K562 (cell line): ENCODE measurements at regions not wholly inside any gene's neighbourhood (a gene's known extent, or its start where the extent isn't known, plus 50 kb on each side); places are given as distances from the start of the nearest gene placed in this dataset.

ENCODE experiments used
- ATAC-seq: fragments of 200-7000 bp; cut with Tn5 transposase; 3 replicates; pipeline ENCODE4 v1.9.1; 2020; ENCODE audit warnings: moderate library complexity
- BruUV-seq: library from RNA; stranded (reverse); fragments of 400-500 nt; replicated peaks from 2 replicates; lab custom pipeline; 2021; lab: Mats Ljungman, UMichigan
- CTCF ChIA-PET: fragments of 300-600 bp; formaldehyde crosslinking; extraction: SDS; loops from one replicate; lab custom pipeline; 2021; ENCODE audit warnings: low intra/inter-chr PET ratio; lab: Yijun Ruan, JAX
- POLR2A ChIA-PET: fragments of 300-600, 350-650 bp; sonication (Branson Sonifier 250); formaldehyde crosslinking; extraction: SDS; loops from one replicate; lab custom pipeline; 2021; ENCODE audit warnings: antibody characterized with exemption, inconsistent platforms; lab: Yijun Ruan, JAX
- DNase-seq, 4 experiments: peaks; one replicate each; pipeline versions ENCODE4 v3.0.0 to v3.0.0-alpha.2; 2011 to 2018; ENCODE audit warnings: low spot score in 3 of 4, mixed read lengths in 3 of 4; ENCODE audit errors: extremely low read depth in 1 of 4
- FAIRE-seq: peaks from 2 replicates; lab custom pipeline; 2011; peaks lifted over from hg19 to GRCh38; lab: Jason Lieb, UNC
- H2AFZ ChIP-seq: 2 replicates; pipeline ENCODE4 v1.6.0; 2011; ENCODE audit warnings: low read depth, low read length, control low read depth, inconsistent platforms
- H3K27ac ChIP-seq: fragments of 200-600 bp; 3 replicates; pipeline ENCODE4 v1.8.0; 2011; ENCODE audit warnings: low read depth, mild to moderate bottlenecking, control low read depth, inconsistent platforms, low read length, moderate library complexity, mixed read lengths; ENCODE audit errors: extremely low read depth
- H3K27me3 ChIP-seq, 2 experiments: fragments of 300-600 bp in 1 of 2; 2 replicates in 1 of 2; 3 replicates in 1 of 2; pipeline versions ENCODE4 v1.6.0 to v1.8.0; 2011; ENCODE audit warnings: inconsistent platforms in 2 of 2, low read length in 2 of 2, mild to moderate bottlenecking in 1 of 2, mixed read lengths in 1 of 2, moderate library complexity in 1 of 2; ENCODE audit not compliant: control insufficient read depth in 2 of 2, insufficient read depth in 2 of 2
- H3K36me3 ChIP-seq: fragments of 300-600 bp; 3 replicates; pipeline ENCODE4 v1.8.0; 2011; ENCODE audit warnings: mild to moderate bottlenecking, low read length, inconsistent platforms; ENCODE audit not compliant: control insufficient read depth, insufficient read depth
- H3K4me1 ChIP-seq, 2 experiments: fragments of 200-600 bp in 1 of 2; replicated peaks in 1 of 2; 2 replicates in 1 of 2; 3 replicates in 1 of 2; pipeline versions ENCODE4 v1.5.1 to v1.8.0; 2011; ENCODE audit warnings: inconsistent platforms in 2 of 2, low read length in 2 of 2, mild to moderate bottlenecking in 1 of 2, mixed read lengths in 1 of 2, moderate library complexity in 1 of 2; ENCODE audit not compliant: control insufficient read depth in 2 of 2, insufficient read depth in 2 of 2
- H3K4me2 ChIP-seq: 2 replicates; pipeline ENCODE4 v1.6.1; 2011; ENCODE audit warnings: low read length, control low read depth, inconsistent platforms, mixed read lengths; ENCODE audit not compliant: insufficient read depth
- H3K4me3 ChIP-seq: fragments of 200-600 bp; sonication (generic), shearing (Covaris generic); 2 replicates; pipeline ENCODE4 v1.5.1; 2016; ENCODE audit warnings: control low read depth, inconsistent platforms
- H3K79me2 ChIP-seq: fragments of 200-600 bp; 3 replicates; pipeline ENCODE4 v1.8.0; 2011; ENCODE audit warnings: low read length, inconsistent platforms; ENCODE audit not compliant: control insufficient read depth, insufficient read depth
- H3K9ac ChIP-seq, 2 experiments: 2 replicates each; pipeline versions ENCODE4 v1.6.0 to v1.6.1; 2011; ENCODE audit warnings: low read depth in 2 of 2, low read length in 2 of 2, control low read depth in 1 of 2, inconsistent platforms in 1 of 2, mild to moderate bottlenecking in 1 of 2, mixed read lengths in 1 of 2; ENCODE audit not compliant: insufficient read depth in 1 of 2
- H3K9me1 ChIP-seq: one replicate; pipeline ENCODE4 v1.6.0; 2011; ENCODE audit warnings: inconsistent platforms, mild to moderate bottlenecking, low read length, moderate library complexity; ENCODE audit not compliant: control insufficient read depth, insufficient read depth
- H3K9me3 ChIP-seq: replicated peaks from 2 replicates; pipeline ENCODE4 v1.5.1; 2011; ENCODE audit warnings: low read depth, low read length, inconsistent platforms; ENCODE audit not compliant: control insufficient read depth, insufficient read depth
- H4K20me1 ChIP-seq: replicated peaks from 2 replicates; pipeline ENCODE4 v1.6.1; 2011; ENCODE audit warnings: low read length, inconsistent platforms, mixed read lengths; ENCODE audit not compliant: control insufficient read depth, insufficient read depth
- BCOR ChIP-seq: fragments of 450-650 bp; IDR thresholded peaks from 2 replicates; pipeline ENCODE4 v1.6.1; 2016
- CBX2 ChIP-seq: fragments of 200-600 bp; sonication (generic); IDR thresholded peaks from one replicate; pipeline ENCODE4 v1.6.1; 2012; ENCODE audit warnings: mild to moderate bottlenecking, low read length, inconsistent platforms; ENCODE audit not compliant: insufficient read depth, poor library complexity, severe bottlenecking
- CHD4 ChIP-seq: fragments of 200-600 bp; sonication (generic); IDR thresholded peaks from 3 replicates; pipeline ENCODE4 v1.6.1; 2012; ENCODE audit warnings: low read depth, mild to moderate bottlenecking, mixed read lengths, low read length, inconsistent platforms; ENCODE audit not compliant: insufficient read depth, insufficient replicate concordance, poor library complexity, severe bottlenecking
- ELF2 ChIP-seq: fragments of 250-450 bp; sonication (Bioruptor Pico); IDR thresholded peaks from 2 replicates; pipeline ENCODE4 v1.5.0; 2021; ENCODE audit warnings: mild to moderate bottlenecking
- GTF2F1 ChIP-seq: IDR thresholded peaks from 2 replicates; pipeline ENCODE4 v1.6.1; 2011; ENCODE audit warnings: low read depth, low read length, improper control_type of control experiment
- HNRNPUL1 ChIP-seq: fragments of 200-400 bp; formaldehyde crosslinking; IDR thresholded peaks from 2 replicates; pipeline ENCODE4 v1.6.1; 2017; ENCODE audit warnings: low read length
- MYC ChIP-seq, 2 experiments: fragments of 250-450 bp in 1 of 2; sonication (Bioruptor Pico) in 1 of 2; IDR thresholded peaks; 2 replicates each; pipeline versions ENCODE4 v1.5.1 to v1.6.1; 2012 to 2021; ENCODE audit warnings: low read depth in 2 of 2, borderline replicate concordance in 1 of 2, improper control_type of control experiment in 1 of 2, low read length in 1 of 2, mild to moderate bottlenecking in 1 of 2, moderate library complexity in 1 of 2
- POLR2G ChIP-seq: fragments of 200-400 bp; formaldehyde crosslinking; IDR thresholded peaks from 2 replicates; pipeline ENCODE4 v1.6.1; 2017; ENCODE audit warnings: low read depth, mild to moderate bottlenecking, antibody characterized with exemption, low read length, moderate library complexity
- RBM25 ChIP-seq: fragments of 200-400 bp; formaldehyde crosslinking; IDR thresholded peaks from 2 replicates; pipeline ENCODE4 v1.6.1; 2018; ENCODE audit warnings: low read length, low read depth, moderate library complexity; ENCODE audit not compliant: severe bottlenecking
- STAT5A ChIP-seq: IDR thresholded peaks from 2 replicates; pipeline ENCODE4 v1.6.1; 2012; ENCODE audit warnings: low read length, inconsistent platforms, borderline replicate concordance
- TAF7 ChIP-seq: fragments of 450-650 bp; IDR thresholded peaks from 2 replicates; pipeline ENCODE4 v1.6.1; 2016; ENCODE audit warnings: missing genetic modification characterization, missing compliant biosample characterization
- TEAD4 ChIP-seq, 2 experiments: sonication (generic) in 1 of 2; formaldehyde crosslinking in 1 of 2; IDR thresholded peaks; 2 replicates each; pipeline versions ENCODE4 v1.6.1 to v1.8.0; 2012 to 2022; ENCODE audit warnings: borderline replicate concordance in 1 of 2, inconsistent platforms in 1 of 2, low read length in 1 of 2, mild to moderate bottlenecking in 1 of 2, missing genetic modification reagents in 1 of 2
- ZBTB49 ChIP-seq: sonication (generic); formaldehyde crosslinking; IDR thresholded peaks from 2 replicates; pipeline ENCODE4 v1.8.0; 2022; ENCODE audit warnings: missing genetic modification reagents, mild to moderate bottlenecking, borderline replicate concordance
- ZNF12 ChIP-seq: sonication (generic); formaldehyde crosslinking; IDR thresholded peaks from 2 replicates; pipeline ENCODE4 v1.4.0; 2020; ENCODE audit warnings: mild to moderate bottlenecking, missing genetic modification reagents
- ZNF3 ChIP-seq: fragments of 250-450 bp; sonication (Bioruptor Pico); IDR thresholded peaks from 2 replicates; pipeline ENCODE4 v1.5.0; 2021; ENCODE audit warnings: mild to moderate bottlenecking, moderate library complexity
- ZSCAN29 ChIP-seq: fragments of 450-650 bp; IDR thresholded peaks from 2 replicates; pipeline ENCODE4 v1.6.1; 2017
- WGBS: fragments of 100-300 bp; shearing (Covaris generic); methylation state at CpG from one replicate; pipeline ENCODE4 v1.1.6; 2016; ENCODE audit warnings: low coverage, mixed read lengths; ENCODE audit not compliant: insufficient coverage; ENCODE audit errors: missing lambda C conversion rate; 5-methylcytosine and 5-hydroxymethylcytosine counted together
- in situ Hi-C: fragments of 300-500 bp; cut with MboI; formaldehyde crosslinking; loops from 4 replicates; pipeline ENCODE4 v1.15.0; 2018; ENCODE audit warnings: inconsistent platforms, mixed read lengths
- intact Hi-C: fragments of 100-400 bp; cut with micrococcal nuclease; formaldehyde crosslinking; loops from 2 replicates; pipeline ENCODE4 v1.14.2; 2022

GRCh38 chr4:182015014-182015413, 228.2 kb upstream of the TENM3 start:
- H3K27me3 ChIP-seq: no peaks in the 10 kb centered on the region
- TF ChIP-seq ZNF12 (CRISPR knock-in tag) (no peak), MYC (IDR thresholded peaks at IDR 0.05; ENCODE audit: low read depth, low read length) (no peak), MYC (CRISPR knock-in tag; IDR thresholded peaks at IDR 0.05; ENCODE audit: borderline replicate concordance, low read depth) (no peak), TEAD4 (IDR thresholded peaks at IDR 0.05; ENCODE audit: low read length) (no peak), TEAD4 (CRISPR knock-in tag; IDR thresholded peaks at IDR 0.05; ENCODE audit: borderline replicate concordance) (no peak), GTF2F1 (no peak)
- H4K20me1 ChIP-seq: no peaks in the 10 kb centered on the region
- DNase-seq: no peak
- H3K79me2 ChIP-seq: no peaks in the 10 kb centered on the region
- ChIA-PET POLR2A (no interaction called here), CTCF (no interaction called here)
- intact Hi-C loops (no loop called here), in situ Hi-C loops (no loop called here)
- no peaks in the 10 kb centered on the region for H3K4me1 ChIP-seq
- no peak for ATAC-seq
- no peak for FAIRE-seq
- H3K4me2 ChIP-seq: no peak overlapping the region
- no peak overlapping the region for H2AFZ ChIP-seq
- no peaks in the 10 kb centered on the region; the same call in 1 of the 2 replicates for H3K9me3 ChIP-seq
- no peak overlapping the region for H3K4me3 ChIP-seq
- no peak overlapping the region for H3K9ac ChIP-seq
- no peaks in the 10 kb centered on the region for H3K36me3 ChIP-seq
- 7% methylated on average over 11 of the region's 11 CpGs for WGBS
- H3K9me1 ChIP-seq: no peaks in the 10 kb centered on the region
- no peak overlapping the region for H3K27ac ChIP-seq
- no TSS peak for BruUV-seq

GRCh38 chr4:182015893-182016292, 227.3 kb upstream of the TENM3 start:
- Histone ChIP-seq H3K27me3 (no peaks in the 10 kb centered on the region), H4K20me1 (no peaks in the 10 kb centered on the region), H3K36me3 (no peaks in the 10 kb centered on the region), H3K79me2 (no peaks in the 10 kb centered on the region), H3K4me1 (no peaks in the 10 kb centered on the region), H3K4me3 (no peak overlapping the region), H3K9me3 (no peaks in the 10 kb centered on the region; the same call in 1 of the 2 replicates), H3K9ac (no peak overlapping the region), H3K9me1 (no peaks in the 10 kb centered on the region), H2AFZ (no peak overlapping the region), H3K4me2 (no peak overlapping the region), H3K27ac (no peak overlapping the region)
- POLR2A ChIA-PET: no interaction called here
- no peak for FAIRE-seq
- CTCF ChIA-PET: no interaction called here
- intact Hi-C loops (no loop called here), in situ Hi-C loops (no loop called here)
- no TSS peak for BruUV-seq
- WGBS: 2% methylated on average over 6 of the region's 6 CpGs
- DNase-seq: no peak
- no peak for ATAC-seq
- no peak for TF ChIP-seq CBX2
- no peak for TF ChIP-seq ZBTB49
- no peak for TF ChIP-seq STAT5A
- no peak for TF ChIP-seq ELF2
- no peak for TF ChIP-seq BCOR
- no peak for TF ChIP-seq ZNF3 (CRISPR knock-in tag)
- TF ChIP-seq POLR2G: no peak
- TF ChIP-seq TAF7 (tag): no peak
- no peak for TF ChIP-seq ZSCAN29
- no peak for TF ChIP-seq HNRNPUL1
- TF ChIP-seq CHD4: no peak
- TF ChIP-seq RBM25: no peak
